ENCODE measurements at regions not wholly inside any gene's neighbourhood (a gene's known extent, or its start where the extent isn't known, plus 50 kb on each side); places are given as distances from the start of the nearest gene placed in this dataset.

- no peak for DNase-seq
These were observed 139.9 kb downstream of the FBLN2 start for GRCh38 chr3:13688824-13689223.

- DNase-seq, result no peak
These were observed 139.1 kb downstream of the FBLN2 start for GRCh38 chr3:13688034-13688433.

All from activated gamma-delta T cell treated with Interleukin-2 at 50 U/mL for 16 hours (primary cell).